ENCODE measurements at regions not wholly inside any gene's neighbourhood (a gene's known extent, or its start where the extent isn't known, plus 50 kb on each side); places are given as distances from the start of the nearest gene placed in this dataset.

DNA sequence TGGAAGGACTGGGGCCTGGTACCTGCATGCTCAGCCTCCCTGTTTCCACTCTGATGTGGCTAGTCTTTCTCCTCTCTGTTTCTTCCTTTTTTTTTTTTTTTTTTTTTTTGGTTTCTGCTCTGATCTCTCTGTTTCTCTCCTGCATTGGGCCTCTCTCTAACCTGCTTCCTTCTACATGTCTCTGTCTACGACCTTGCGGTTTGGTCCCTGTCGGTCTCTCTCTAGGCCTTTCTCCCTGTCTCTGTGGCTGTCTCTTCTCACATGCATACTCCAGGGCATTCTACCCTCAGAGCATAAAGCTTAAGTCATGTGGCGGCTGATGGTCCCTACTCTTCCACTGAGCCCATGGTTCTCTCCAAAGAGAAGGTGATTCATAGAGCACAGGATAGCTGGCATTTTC lies 1096.6 kb downstream of the BCL11B start:
- TF ChIP-seq, protein P1, sequence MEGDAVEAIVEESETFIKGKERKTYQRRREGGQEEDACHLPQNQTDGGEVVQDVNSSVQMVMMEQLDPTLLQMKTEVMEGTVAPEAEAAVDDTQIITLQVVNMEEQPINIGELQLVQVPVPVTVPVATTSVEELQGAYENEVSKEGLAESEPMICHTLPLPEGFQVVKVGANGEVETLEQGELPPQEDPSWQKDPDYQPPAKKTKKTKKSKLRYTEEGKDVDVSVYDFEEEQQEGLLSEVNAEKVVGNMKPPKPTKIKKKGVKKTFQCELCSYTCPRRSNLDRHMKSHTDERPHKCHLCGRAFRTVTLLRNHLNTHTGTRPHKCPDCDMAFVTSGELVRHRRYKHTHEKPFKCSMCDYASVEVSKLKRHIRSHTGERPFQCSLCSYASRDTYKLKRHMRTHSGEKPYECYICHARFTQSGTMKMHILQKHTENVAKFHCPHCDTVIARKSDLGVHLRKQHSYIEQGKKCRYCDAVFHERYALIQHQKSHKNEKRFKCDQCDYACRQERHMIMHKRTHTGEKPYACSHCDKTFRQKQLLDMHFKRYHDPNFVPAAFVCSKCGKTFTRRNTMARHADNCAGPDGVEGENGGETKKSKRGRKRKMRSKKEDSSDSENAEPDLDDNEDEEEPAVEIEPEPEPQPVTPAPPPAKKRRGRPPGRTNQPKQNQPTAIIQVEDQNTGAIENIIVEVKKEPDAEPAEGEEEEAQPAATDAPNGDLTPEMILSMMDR (conservative IDR thresholded peaks at IDR 0.05) = no peak
- TF ChIP-seq ZFX (IDR thresholded peaks at IDR 0.05) = no peak
